ENCODE measurements at regions not wholly inside any gene's neighbourhood (a gene's known extent, or its start where the extent isn't known, plus 50 kb on each side); places are given as distances from the start of the nearest gene placed in this dataset.

- peak; percentile 9 for DNase-seq
Measured at GRCh38 chrX:33725535-33726210, 406.4 kb downstream of the FAM47A start.

GRCh38 chrX:33721927-33722326 lies 410.2 kb downstream of the FAM47A start:
- no peak for DNase-seq

GRCh38 chrX:33686105-33686504 lies 446.0 kb downstream of the FAM47A start:
- DNase-seq = no peak
